ENCODE measurements at regions not wholly inside any gene's neighbourhood (a gene's known extent, or its start where the extent isn't known, plus 50 kb on each side); places are given as distances from the start of the nearest gene placed in this dataset.
A peak's percentile ranks its signal among the peaks of the same experiment; 100 is the strongest.

GRCh38 chr2:239579081-239579480 is 178.3 kb upstream of the HDAC4 start:
- Mint-ChIP-seq H3K4me1 (peaks cover 10% of the 10 kb centered on the region), H3K4me3 (no peak overlapping the region), H3K9me3 (no peaks in the 10 kb centered on the region), H3K27me3 (no peaks in the 10 kb centered on the region), H3K36me3 (ENCODE audit: low read depth) (no peaks in the 10 kb centered on the region), H3K27ac (no peak overlapping the region)
- ATAC-seq, result no peak
- DNase-seq, result no peak

DNA sequence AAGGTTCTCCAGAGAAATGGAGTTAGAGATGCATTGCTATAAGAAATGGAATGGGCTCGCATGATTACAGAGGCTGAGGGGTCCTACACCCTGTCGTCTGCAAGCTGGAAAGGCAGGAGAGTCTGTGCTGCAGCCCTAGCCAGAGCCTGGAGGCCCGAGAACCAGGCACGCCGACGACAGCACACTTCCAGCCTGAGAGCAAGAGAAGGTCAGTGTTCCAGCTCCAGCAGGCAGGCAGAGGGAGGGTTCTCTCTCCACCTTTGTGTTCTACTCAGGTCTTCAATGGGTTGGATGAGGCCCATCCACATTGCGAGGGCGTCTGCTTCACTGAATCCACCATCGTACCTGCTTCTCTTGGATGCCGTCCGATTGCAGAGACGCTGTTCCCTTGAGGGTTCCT is 177.6 kb upstream of the HDAC4 start:
- Mint-ChIP-seq H3K4me3 (no peak overlapping the region), H3K27ac (no peak overlapping the region), H3K36me3 (ENCODE audit: low read depth) (no peaks in the 10 kb centered on the region), H3K27me3 (no peaks in the 10 kb centered on the region), H3K4me1 (peaks cover 10% of the 10 kb centered on the region), H3K9me3 (no peaks in the 10 kb centered on the region)
- ATAC-seq (no peak), DNase-seq (no peak)

- no peak for ATAC-seq
- Mint-ChIP-seq H3K36me3 (ENCODE audit: low read depth) (no peaks in the 10 kb centered on the region), H3K9me3 (no peaks in the 10 kb centered on the region), H3K4me1 (peaks cover 10% of the 10 kb centered on the region), H3K27me3 (no peaks in the 10 kb centered on the region), H3K4me3 (no peak overlapping the region), H3K27ac (no peak overlapping the region)
- DNase-seq, result no peak
Measured at GRCh38 chr2:239577935-239578334, 177.1 kb upstream of the HDAC4 start.

DNA sequence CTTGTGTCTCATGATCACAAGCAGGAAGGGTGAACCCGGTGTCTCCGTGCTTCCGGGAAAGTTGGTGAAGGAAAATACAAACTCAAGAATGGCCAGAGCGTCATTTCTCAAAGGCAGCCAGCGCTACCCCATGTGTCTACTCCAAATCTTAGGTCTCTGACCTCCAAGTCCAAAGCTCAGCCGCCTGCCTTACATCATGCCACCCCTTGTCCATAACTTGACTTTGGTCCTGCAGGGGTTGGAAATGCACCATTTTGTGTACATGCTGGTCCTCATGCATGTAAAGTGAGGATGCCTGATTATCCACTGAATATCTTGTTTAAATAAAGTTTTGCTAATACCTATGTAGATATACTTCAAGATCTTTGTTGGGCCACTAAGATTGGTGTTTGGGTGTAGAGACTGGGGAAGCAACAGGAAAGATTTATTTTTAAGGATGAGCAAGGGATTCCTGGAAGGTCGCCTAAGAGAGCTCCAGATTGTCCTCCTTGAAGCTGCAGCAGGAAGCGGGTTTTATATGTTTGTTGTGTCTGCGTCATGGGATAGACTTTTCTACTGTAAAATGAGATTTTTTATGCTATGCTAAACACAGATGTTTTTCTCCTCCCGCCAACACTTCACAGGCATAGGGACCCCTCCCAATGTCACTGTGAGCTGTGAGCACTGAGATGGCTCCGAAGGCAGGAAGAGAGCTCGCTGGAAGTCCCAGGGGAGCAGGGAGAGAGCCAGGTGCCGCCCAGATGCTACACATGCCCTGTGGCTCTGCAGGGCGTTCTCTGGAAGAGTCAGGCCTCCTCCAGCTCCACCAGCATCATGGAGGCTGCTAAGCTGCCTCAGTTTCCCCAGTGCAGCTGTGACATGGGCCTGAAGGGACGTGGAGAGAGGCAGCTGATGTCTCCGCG is 176.2 kb upstream of the HDAC4 start:
- Mint-ChIP-seq H3K4me1 (peaks cover 10% of the 10 kb centered on the region), H3K4me3 (no peak overlapping the region), H3K27ac (no peak overlapping the region), H3K9me3 (no peaks in the 10 kb centered on the region), H3K36me3 (ENCODE audit: low read depth) (no peaks in the 10 kb centered on the region), H3K27me3 (peaks cover 4% of the 10 kb centered on the region)
- no peak for ATAC-seq
- DNase-seq, result no peak

GRCh38 chr2:239575931-239576445 is 175.2 kb upstream of the HDAC4 start:
- H3K9me3 Mint-ChIP-seq, result no peaks in the 10 kb centered on the region
- DNase-seq, result no peak
- H3K4me1 Mint-ChIP-seq, result peaks cover 10% of the 10 kb centered on the region
- H3K27me3 Mint-ChIP-seq, result peaks cover 4% of the 10 kb centered on the region
- no peaks in the 10 kb centered on the region for H3K36me3 Mint-ChIP-seq (ENCODE audit: low read depth)
- H3K27ac Mint-ChIP-seq, result no peak overlapping the region
- no peak for ATAC-seq
- H3K4me3 Mint-ChIP-seq, result no peak overlapping the region

DNA sequence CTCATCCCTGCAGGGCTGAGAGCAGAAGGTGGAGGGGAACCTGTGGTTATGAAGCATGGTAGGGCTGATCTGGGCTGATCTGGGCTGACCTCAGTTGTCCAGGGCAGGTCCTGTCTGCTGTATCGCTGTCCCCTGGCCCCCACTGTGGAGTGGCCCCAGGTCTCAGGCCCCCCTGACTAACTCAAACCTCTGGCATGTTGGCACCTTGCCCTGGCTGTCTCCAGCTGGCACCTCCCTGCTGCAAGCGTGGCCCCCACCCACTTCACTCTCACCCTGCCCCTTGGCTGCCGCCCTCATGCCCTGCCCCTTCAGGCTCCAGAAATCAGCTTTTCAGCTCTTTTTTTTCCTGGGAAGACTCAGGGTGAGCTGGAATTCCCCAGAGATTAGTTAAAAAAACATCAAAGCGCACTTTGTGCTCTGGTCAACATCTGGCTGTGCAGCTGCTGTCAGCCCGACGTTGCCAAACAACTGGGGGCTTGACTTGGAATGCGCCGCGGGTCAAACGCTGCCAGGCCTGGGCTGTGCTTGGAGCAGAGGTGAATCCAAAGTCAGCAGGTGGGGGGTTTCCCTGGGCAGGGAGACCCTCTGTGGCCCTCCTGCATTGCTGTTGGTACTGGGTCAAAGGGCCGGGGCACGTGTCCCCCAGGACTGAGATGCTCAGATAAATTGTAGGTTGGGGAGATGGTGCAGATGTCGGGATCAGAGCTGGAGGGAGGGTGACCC is 173.8 kb upstream of the HDAC4 start:
- Mint-ChIP-seq H3K27ac (no peak overlapping the region), H3K9me3 (no peaks in the 10 kb centered on the region), H3K27me3 (peaks cover 4% of the 10 kb centered on the region), H3K4me3 (no peak overlapping the region), H3K4me1 (peaks cover 2% of the 10 kb centered on the region), H3K36me3 (ENCODE audit: low read depth) (no peaks in the 10 kb centered on the region)
- DNase-seq (no peak), ATAC-seq (no peak)

DNA sequence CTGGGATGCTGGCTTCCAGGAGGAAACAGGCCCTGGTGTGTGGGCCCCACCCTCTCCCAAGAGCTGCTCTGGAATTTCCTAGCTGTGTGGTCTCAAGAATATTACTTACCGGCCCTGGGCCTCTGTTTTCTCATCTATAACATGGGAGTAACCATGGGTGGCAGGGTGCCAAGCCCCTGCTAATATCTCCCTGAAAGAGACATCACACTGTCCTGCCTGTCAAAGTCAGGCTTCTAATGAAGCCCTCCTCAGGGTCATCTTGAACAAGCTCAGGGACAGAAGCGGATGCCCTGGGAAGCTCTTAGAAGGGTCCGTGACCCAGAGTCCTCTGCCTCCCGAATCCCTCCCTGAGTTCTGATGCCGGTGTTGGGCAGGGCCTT is 173.2 kb upstream of the HDAC4 start:
- Mint-ChIP-seq H3K9me3 (no peaks in the 10 kb centered on the region), H3K4me3 (no peak overlapping the region), H3K27me3 (peaks cover 4% of the 10 kb centered on the region), H3K4me1 (peaks cover 2% of the 10 kb centered on the region), H3K36me3 (ENCODE audit: low read depth) (no peaks in the 10 kb centered on the region), H3K27ac (no peak overlapping the region)
- ATAC-seq, result no peak
- DNase-seq, result no peak

DNA sequence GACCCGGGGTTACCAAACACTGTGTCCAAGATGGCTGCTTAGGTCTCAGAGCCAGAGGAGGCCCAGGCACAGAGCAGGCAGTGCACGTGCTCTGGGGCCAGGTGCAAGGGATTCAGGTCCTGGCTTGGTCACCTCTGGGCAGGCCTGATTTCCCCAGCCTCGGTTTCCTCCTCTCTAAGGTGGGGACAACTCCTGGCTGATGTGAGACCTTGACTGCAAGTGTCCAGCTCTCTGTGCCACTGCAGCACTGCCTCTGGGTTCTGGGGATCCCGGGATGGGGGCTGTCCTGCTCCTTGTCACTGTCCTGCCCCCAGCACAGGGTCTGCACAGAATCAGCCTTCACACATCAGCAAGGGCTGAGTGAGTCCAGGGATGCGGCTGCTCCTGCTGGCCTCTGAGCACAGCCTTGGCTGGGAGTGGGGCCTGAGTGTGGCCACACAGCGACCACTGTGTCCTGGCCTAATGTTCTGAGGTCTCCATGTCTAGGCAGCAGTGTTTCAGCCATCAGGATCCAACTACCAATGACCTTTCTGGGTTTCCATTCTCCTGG is 170.2 kb upstream of the HDAC4 start:
- H3K27ac Mint-ChIP-seq, result no peak overlapping the region

GRCh38 chr2:239570216-239570925 is 169.6 kb upstream of the HDAC4 start:
- no peak for DNase-seq
- no peak for ATAC-seq
- Mint-ChIP-seq H3K27ac (no peak overlapping the region), H3K4me3 (no peak overlapping the region), H3K27me3 (peaks cover 4% of the 10 kb centered on the region), H3K9me3 (no peaks in the 10 kb centered on the region), H3K36me3 (ENCODE audit: low read depth) (no peaks in the 10 kb centered on the region), H3K4me1 (peaks cover 2% of the 10 kb centered on the region)

More for the DNA sequence above, 170.2 kb upstream of the HDAC4 start:
- DNase-seq (no peak), ATAC-seq (no peak)
- no peaks in the 10 kb centered on the region for H3K9me3 Mint-ChIP-seq
- peaks cover 2% of the 10 kb centered on the region for H3K4me1 Mint-ChIP-seq
- H3K4me3 Mint-ChIP-seq, result no peak overlapping the region
- H3K36me3 Mint-ChIP-seq (ENCODE audit: low read depth), result no peaks in the 10 kb centered on the region
- peaks cover 4% of the 10 kb centered on the region for H3K27me3 Mint-ChIP-seq

- H3K27me3 Mint-ChIP-seq, result peaks cover 4% of the 10 kb centered on the region
- DNase-seq (no peak), ATAC-seq (peak; percentile 70)
- H3K36me3 Mint-ChIP-seq (ENCODE audit: low read depth), result no peaks in the 10 kb centered on the region
- no peaks in the 10 kb centered on the region for H3K9me3 Mint-ChIP-seq
- no peak overlapping the region for H3K4me3 Mint-ChIP-seq
- peaks cover 2% of the 10 kb centered on the region for H3K4me1 Mint-ChIP-seq
- no peak overlapping the region for H3K27ac Mint-ChIP-seq
Measured at GRCh38 chr2:239569401-239570090, 168.7 kb upstream of the HDAC4 start.

DNA sequence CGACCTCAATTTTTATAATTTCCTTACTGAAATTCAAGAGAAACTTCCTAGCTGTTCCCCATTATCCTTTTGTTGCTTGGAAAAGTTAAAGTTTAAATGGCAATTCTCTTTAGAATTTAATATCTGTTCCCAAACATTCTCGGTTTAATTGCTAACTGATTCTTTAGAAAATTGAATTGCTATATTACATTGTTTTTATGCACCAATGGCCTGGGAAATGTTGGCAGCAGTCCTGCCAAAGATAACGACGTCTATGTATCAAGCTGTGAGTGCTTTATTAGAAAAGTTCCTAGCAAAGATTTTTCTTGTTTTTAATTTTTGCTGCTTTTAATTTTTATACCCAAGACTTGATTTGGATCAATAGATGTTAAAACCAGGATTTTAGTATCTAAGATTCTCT is 167.8 kb upstream of the HDAC4 start:
- no peaks in the 10 kb centered on the region for H3K36me3 Mint-ChIP-seq (ENCODE audit: low read depth)
- H3K4me3 Mint-ChIP-seq, result no peak overlapping the region
- H3K27me3 Mint-ChIP-seq, result peaks cover 4% of the 10 kb centered on the region
- H3K9me3 Mint-ChIP-seq, result no peaks in the 10 kb centered on the region
- DNase-seq, result no peak
- peaks cover 2% of the 10 kb centered on the region for H3K4me1 Mint-ChIP-seq
- no peak for ATAC-seq
- no peak overlapping the region for H3K27ac Mint-ChIP-seq

DNA sequence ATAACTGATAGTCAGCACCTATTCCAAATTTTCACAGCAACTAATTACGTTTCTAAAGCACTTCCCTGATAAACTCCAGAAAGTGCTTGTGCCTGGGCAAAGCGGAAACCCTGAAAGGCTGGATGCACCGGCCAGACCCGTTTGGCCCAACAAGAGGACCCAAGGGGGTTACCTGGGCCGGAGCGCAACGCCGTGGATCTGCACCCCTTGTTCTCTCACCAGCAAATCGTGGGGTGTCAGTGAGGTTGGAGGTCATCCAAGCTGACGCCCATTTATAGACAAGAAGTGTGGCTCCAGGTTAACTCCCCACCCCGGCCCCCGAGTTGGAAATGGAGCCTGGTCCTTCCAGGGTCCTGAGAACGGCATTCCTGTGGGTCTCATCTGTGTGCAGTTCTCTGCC is 167.0 kb upstream of the HDAC4 start:
- peaks cover 4% of the 10 kb centered on the region for H3K27me3 Mint-ChIP-seq
- ATAC-seq (no peak), DNase-seq (no peak)
- H3K27ac Mint-ChIP-seq, result no peak overlapping the region
- peaks cover 2% of the 10 kb centered on the region for H3K4me1 Mint-ChIP-seq
- H3K9me3 Mint-ChIP-seq, result no peaks in the 10 kb centered on the region
- no peak overlapping the region for H3K4me3 Mint-ChIP-seq
- H3K36me3 Mint-ChIP-seq (ENCODE audit: low read depth), result no peaks in the 10 kb centered on the region

GRCh38 chr2:239566995-239567568 is 166.3 kb upstream of the HDAC4 start:
- Mint-ChIP-seq H3K4me3 (no peak overlapping the region), H3K36me3 (ENCODE audit: low read depth) (no peaks in the 10 kb centered on the region), H3K4me1 (peaks cover 2% of the 10 kb centered on the region), H3K27ac (no peak overlapping the region), H3K27me3 (no peaks in the 10 kb centered on the region), H3K9me3 (no peaks in the 10 kb centered on the region)
- DNase-seq (no peak), ATAC-seq (no peak)

All from activated naive CD8-positive, alpha-beta T cell treated with anti-CD3 and anti-CD28 coated beads, Interleukin-2, amount 50 U/mL, for 24 hours (primary cell).